CD14-positive monocyte (primary cell): ENCODE measurements at regions not wholly inside any gene's neighbourhood (a gene's known extent, or its start where the extent isn't known, plus 50 kb on each side); places are given as distances from the start of the nearest gene placed in this dataset.

Experiments
- DNase-seq, 3 donors: peaks; one replicate each; pipeline ENCODE4 v3.0.0-alpha.2; 2011 to 2022
- H2AFZ ChIP-seq: 2 replicates; pipeline ENCODE4 v1.6.0; 2012; ENCODE audit warnings: mild to moderate bottlenecking, low read depth, low read length, inconsistent platforms; ENCODE audit not compliant: insufficient read depth, poor library complexity, severe bottlenecking
- H3K27ac ChIP-seq, 2 donors: 1 replicate in 1 of 2; 2 replicates in 1 of 2; pipeline ENCODE4 v1.5.1; 2012 to 2013; ENCODE audit warnings: low read length in 2 of 2, control low read depth in 1 of 2, inconsistent platforms in 1 of 2, low read depth in 1 of 2, mild to moderate bottlenecking in 1 of 2
- H3K27me3 ChIP-seq, 2 donors: one replicate each; pipeline versions ENCODE4 v1.6.0 to v1.6.1; 2011 to 2013; ENCODE audit warnings: low read length in 2 of 2; ENCODE audit not compliant: control insufficient read depth in 2 of 2, insufficient read depth in 2 of 2
- H3K36me3 ChIP-seq, 2 donors: replicated peaks in 1 of 2; 1 replicate in 1 of 2; 2 replicates in 1 of 2; pipeline versions ENCODE4 v1.5.1 to v1.6.1; 2012 to 2013; ENCODE audit warnings: low read length in 2 of 2, control low read depth in 1 of 2, inconsistent platforms in 1 of 2, mild to moderate bottlenecking in 1 of 2; ENCODE audit not compliant: insufficient read depth in 2 of 2, control insufficient read depth in 1 of 2
- H3K4me1 ChIP-seq, 2 donors: 1 replicate in 1 of 2; 2 replicates in 1 of 2; pipeline versions ENCODE4 v1.5.1 to v1.6.1; 2012 to 2013; ENCODE audit warnings: low read length in 2 of 2, control low read depth in 1 of 2, inconsistent platforms in 1 of 2, mild to moderate bottlenecking in 1 of 2, moderate library complexity in 1 of 2; ENCODE audit not compliant: insufficient read depth in 2 of 2, control insufficient read depth in 1 of 2
- H3K4me2 ChIP-seq: replicated peaks from 2 replicates; pipeline ENCODE3; 2012; ENCODE audit warnings: low read length, moderate library complexity, mild to moderate bottlenecking; ENCODE audit not compliant: poor library complexity, severe bottlenecking; ENCODE audit errors: extremely low read depth
- H3K4me3 ChIP-seq, 3 experiments: fragments of 200-600 bp in 1 of 3; sonication (generic) in 1 of 3; replicated peaks in 1 of 3; 1 replicate in 2 of 3; 2 replicates in 1 of 3; pipeline ENCODE4 v1.5.1; 2011 to 2013; ENCODE audit warnings: low read length in 3 of 3, mild to moderate bottlenecking in 3 of 3, control low read depth in 2 of 3, low read depth in 2 of 3, inconsistent platforms in 1 of 3, moderate library complexity in 1 of 3
- H3K79me2 ChIP-seq: 2 replicates; pipeline ENCODE4 v1.6.0; 2012; ENCODE audit warnings: mild to moderate bottlenecking, control low read depth, inconsistent platforms, low read length, moderate library complexity; ENCODE audit not compliant: insufficient read depth
- H3K9ac ChIP-seq: 2 replicates; pipeline ENCODE4 v1.6.0; 2017; ENCODE audit warnings: low read length, mild to moderate bottlenecking; ENCODE audit not compliant: insufficient read depth, poor library complexity, severe bottlenecking
- H3K9me3 ChIP-seq, 2 donors: replicated peaks in 1 of 2; 1 replicate in 1 of 2; 2 replicates in 1 of 2; pipeline versions ENCODE4 v1.5.1 to v1.6.1; 2012 to 2013; ENCODE audit warnings: low read length in 2 of 2, control low read depth in 1 of 2; ENCODE audit not compliant: control insufficient read depth in 1 of 2, insufficient read depth in 1 of 2
- H4K20me1 ChIP-seq: 2 replicates; pipeline ENCODE4 v1.6.0; 2012; ENCODE audit warnings: mild to moderate bottlenecking, low read length, control low read depth, moderate library complexity; ENCODE audit not compliant: insufficient read depth
- H3K27ac Mint-ChIP-seq, 7 donors: one replicate each; pipeline ENCODE4 v1.8.0; 2020; ENCODE audit warnings: mild to moderate bottlenecking in 7 of 7, mixed read lengths in 7 of 7, moderate library complexity in 6 of 7, inconsistent platforms in 2 of 7
- H3K27me3 Mint-ChIP-seq, 3 donors: one replicate each; pipeline ENCODE4 v1.8.0; 2021 to 2022; ENCODE audit warnings: low read depth in 3 of 3, mild to moderate bottlenecking in 3 of 3, mixed read lengths in 3 of 3, moderate library complexity in 3 of 3, inconsistent platforms in 1 of 3
- H3K36me3 Mint-ChIP-seq, 2 donors: one replicate each; pipeline ENCODE4 v1.8.0; 2020; ENCODE audit warnings: mixed read lengths in 2 of 2, inconsistent platforms in 1 of 2, mild to moderate bottlenecking in 1 of 2
- H3K4me1 Mint-ChIP-seq: one replicate; pipeline ENCODE4 v1.8.0; 2020; ENCODE audit warnings: mild to moderate bottlenecking, mixed read lengths
- H3K4me3 Mint-ChIP-seq, 2 donors: one replicate each; pipeline ENCODE4 v1.8.0; 2020; ENCODE audit warnings: mild to moderate bottlenecking in 2 of 2, mixed read lengths in 2 of 2, moderate library complexity in 1 of 2
- H3K9me3 Mint-ChIP-seq, 7 donors: one replicate each; pipeline ENCODE4 v1.8.0; 2020 to 2022; ENCODE audit warnings: mixed read lengths in 7 of 7, mild to moderate bottlenecking in 6 of 7, moderate library complexity in 6 of 7, inconsistent platforms in 2 of 7
- CTCF ChIP-seq: fragments of 200-600 bp; IDR thresholded peaks from one replicate; pipeline ENCODE4 v1.8.0; 2022; ENCODE audit warnings: antibody characterized with exemption, mild to moderate bottlenecking
- WGBS: methylation state at CpG from one replicate; pipeline ENCODE4 v1.1.5; 2013; ENCODE audit warnings: missing lambda C conversion rate; ENCODE audit not compliant: insufficient coverage; 5-methylcytosine and 5-hydroxymethylcytosine counted together
- intact Hi-C, 2 donors: fragments of 100-400 bp; cut with micrococcal nuclease; formaldehyde crosslinking; loops; one replicate each; pipeline versions ENCODE4 v1.15.0 to v1.15.1; 2023

GRCh38 chr6:203661-204060 is 88.6 kb upstream of the DUSP22 start:
- Histone ChIP-seq H3K27ac (no peak overlapping the region), H3K79me2 (no peaks in the 10 kb centered on the region), H3K4me1 (peaks cover 3 to 4% of the 10 kb centered on the region in 2 donors), H3K36me3 (no peaks in the 10 kb centered on the region), H3K27me3 (peaks cover 0 to 3% of the 10 kb centered on the region in 2 donors), H3K9ac (no peak overlapping the region), H3K4me3 (no peak overlapping the region), H4K20me1 (no peaks in the 10 kb centered on the region), H3K9me3 (no peaks in the 10 kb centered on the region), H3K4me2 (no peak overlapping the region), H2AFZ (no peak overlapping the region)
- H3K4me3 Mint-ChIP-seq = no peak overlapping the region
- peaks cover 10% of the 10 kb centered on the region for H3K4me1 Mint-ChIP-seq
- H3K36me3 Mint-ChIP-seq = no peaks in the 10 kb centered on the region
- no peaks in the 10 kb centered on the region for H3K9me3 Mint-ChIP-seq
- intact Hi-C loops = no loop called here
- WGBS = 96% methylated on average over 3 of the region's 9 CpGs
- no peak overlapping the region for H3K27ac Mint-ChIP-seq
- TF ChIP-seq CTCF = no peak
- DNase-seq = no peak
- H3K27me3 Mint-ChIP-seq = peaks cover 8 to 15% (median 10%) of the 10 kb centered on the region in 3 donors

- H3K79me2 ChIP-seq = no peaks in the 10 kb centered on the region
- peaks cover 0 to 6% of the 10 kb centered on the region in 2 donors for H3K27me3 ChIP-seq
- no peak overlapping the region for H3K9ac ChIP-seq
- no peak overlapping the region for H2AFZ ChIP-seq
- no peak for DNase-seq
- no peak overlapping the region for H3K4me2 ChIP-seq
- H3K9me3 Mint-ChIP-seq = no peaks in the 10 kb centered on the region
- H3K27ac ChIP-seq = no peak overlapping the region
- no peaks in the 10 kb centered on the region for H3K9me3 ChIP-seq
- intact Hi-C loops = no loop called here
- TF ChIP-seq CTCF = no peak
- H3K27me3 Mint-ChIP-seq = peaks cover 12 to 25% (median 24%) of the 10 kb centered on the region in 3 donors
- no peak overlapping the region for H3K27ac Mint-ChIP-seq
- no peaks in the 10 kb centered on the region for H3K36me3 ChIP-seq
- H3K4me1 ChIP-seq = peaks cover 10 to 12% of the 10 kb centered on the region in 2 donors
- no peaks in the 10 kb centered on the region for H3K36me3 Mint-ChIP-seq
- H4K20me1 ChIP-seq = no peaks in the 10 kb centered on the region
- H3K4me3 Mint-ChIP-seq = no peak overlapping the region
- WGBS = 96% methylated on average over 8 of the region's 12 CpGs
- no peak overlapping the region for H3K4me3 ChIP-seq
- peaks cover 22% of the 10 kb centered on the region for H3K4me1 Mint-ChIP-seq
Measured at GRCh38 chr6:206264-206663, 86.0 kb upstream of the DUSP22 start.
